SH-SY5Y (cell line): ENCODE measurements at regions not wholly inside any gene's neighbourhood (a gene's known extent, or its start where the extent isn't known, plus 50 kb on each side); places are given as distances from the start of the nearest gene placed in this dataset.
A peak's percentile ranks its signal among the peaks of the same experiment; 100 is the strongest.

ENCODE experiments used
- GATA2 ChIP-seq: IDR thresholded peaks from 2 replicates; pipeline ENCODE4 v1.6.1; 2011; ENCODE audit warnings: mild to moderate bottlenecking, low read depth, low read length
- GATA3 ChIP-seq: IDR thresholded peaks from 2 replicates; pipeline ENCODE4 v1.6.1; 2011; ENCODE audit warnings: low read depth, mild to moderate bottlenecking, low read length, moderate library complexity

- no peak for TF ChIP-seq GATA2
- TF ChIP-seq GATA3: no peak
Measured at GRCh38 chr15:31858026-31858425, 172.3 kb upstream of the CHRNA7 start.

DNA sequence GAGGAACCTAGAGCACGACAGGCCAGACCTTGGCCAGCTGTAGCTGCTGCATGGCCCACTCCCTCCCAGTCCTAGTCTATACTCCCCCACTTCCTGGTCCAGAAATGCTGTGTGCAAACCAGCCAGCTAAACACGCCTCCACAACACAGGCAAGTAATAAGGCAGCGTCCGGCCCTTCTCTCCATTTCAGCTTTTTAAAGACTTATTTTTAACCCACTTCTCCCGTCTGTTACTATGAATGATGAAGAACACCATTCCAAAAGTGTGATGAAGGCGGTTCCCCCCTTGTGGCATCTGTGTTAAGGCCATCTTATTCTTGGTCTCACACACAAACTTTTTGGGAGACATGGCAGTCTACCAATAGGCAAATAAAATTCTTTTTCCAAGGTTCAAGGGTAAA lies 164.1 kb upstream of the CHRNA7 start:
- TF ChIP-seq GATA3: no peak
- TF ChIP-seq GATA2: no peak

DNA sequence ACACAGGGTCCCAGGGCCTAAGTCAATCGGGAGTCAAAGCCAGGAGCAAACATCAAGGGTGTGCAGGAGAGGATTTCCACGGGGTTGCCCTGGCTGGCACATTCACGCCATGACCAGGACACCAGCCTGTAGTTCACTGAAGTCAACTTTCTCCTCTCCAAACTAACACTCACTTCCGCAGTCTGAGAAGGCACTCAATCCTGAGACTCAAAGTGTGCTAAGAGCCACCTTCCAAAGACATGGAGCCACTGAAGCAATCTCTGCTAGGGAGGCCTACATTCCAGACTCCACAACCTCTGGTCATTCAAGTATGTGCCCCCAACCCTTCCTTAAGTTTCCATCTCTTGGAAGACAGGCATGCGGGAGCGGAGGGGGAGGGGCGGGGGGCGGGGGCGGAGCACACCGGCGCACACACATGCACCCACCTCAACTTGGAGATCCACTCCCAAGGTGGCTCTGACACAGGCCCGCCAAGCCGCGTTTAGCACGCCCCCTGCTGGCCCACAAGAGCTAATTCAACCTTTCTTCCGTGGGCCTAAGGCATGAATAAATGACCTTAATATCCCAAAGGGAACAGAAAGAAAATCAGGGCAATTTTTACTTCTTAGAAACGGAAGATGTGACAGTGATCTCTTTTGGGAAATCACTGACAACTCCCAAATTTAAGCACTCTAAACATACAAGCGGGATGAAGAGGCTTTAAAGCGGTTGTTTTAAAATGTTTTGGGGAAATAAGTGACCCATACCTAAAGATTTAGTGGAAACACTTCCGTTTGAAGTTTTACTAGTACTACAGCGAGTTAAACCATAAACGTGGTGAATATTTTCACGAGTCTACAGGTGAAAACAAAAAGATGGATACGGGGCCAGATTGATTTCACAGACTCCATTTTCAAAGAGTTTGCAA lies 162.5 kb upstream of the CHRNA7 start:
- TF ChIP-seq GATA2 (no peak), GATA3 (no peak)

DNA sequence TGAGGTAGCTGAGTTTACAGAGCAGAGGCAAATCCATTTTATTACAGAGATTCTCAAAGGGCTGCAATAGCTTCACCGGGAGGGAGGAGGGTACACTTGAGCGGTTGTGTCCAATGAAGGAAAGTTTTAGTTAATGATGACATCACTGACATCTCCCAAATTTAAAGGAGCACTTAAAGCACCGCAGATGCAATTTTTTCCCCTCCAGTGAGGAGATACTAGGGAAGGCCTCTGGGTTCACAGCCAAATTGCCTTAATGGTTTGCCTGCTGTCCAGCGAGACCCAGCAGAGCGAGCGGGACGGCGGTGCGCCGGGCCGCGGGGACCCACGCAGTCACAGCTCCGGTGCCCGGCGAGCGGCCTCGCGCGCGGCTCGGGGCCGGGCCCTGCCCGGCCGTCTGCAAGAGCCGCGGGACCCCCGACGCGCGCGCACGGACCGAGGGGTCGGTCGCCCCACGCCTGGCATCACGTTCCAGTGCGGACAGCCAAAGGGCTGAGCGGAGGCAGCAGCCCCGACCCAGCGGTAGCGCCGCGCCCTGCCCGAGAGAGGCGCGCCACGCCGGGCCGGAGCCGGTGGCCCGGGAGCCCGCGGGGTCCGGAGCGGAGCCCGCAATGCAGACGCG lies 160.5 kb upstream of the CHRNA7 start:
- TF ChIP-seq GATA2: no peak
- no peak for TF ChIP-seq GATA3

DNA sequence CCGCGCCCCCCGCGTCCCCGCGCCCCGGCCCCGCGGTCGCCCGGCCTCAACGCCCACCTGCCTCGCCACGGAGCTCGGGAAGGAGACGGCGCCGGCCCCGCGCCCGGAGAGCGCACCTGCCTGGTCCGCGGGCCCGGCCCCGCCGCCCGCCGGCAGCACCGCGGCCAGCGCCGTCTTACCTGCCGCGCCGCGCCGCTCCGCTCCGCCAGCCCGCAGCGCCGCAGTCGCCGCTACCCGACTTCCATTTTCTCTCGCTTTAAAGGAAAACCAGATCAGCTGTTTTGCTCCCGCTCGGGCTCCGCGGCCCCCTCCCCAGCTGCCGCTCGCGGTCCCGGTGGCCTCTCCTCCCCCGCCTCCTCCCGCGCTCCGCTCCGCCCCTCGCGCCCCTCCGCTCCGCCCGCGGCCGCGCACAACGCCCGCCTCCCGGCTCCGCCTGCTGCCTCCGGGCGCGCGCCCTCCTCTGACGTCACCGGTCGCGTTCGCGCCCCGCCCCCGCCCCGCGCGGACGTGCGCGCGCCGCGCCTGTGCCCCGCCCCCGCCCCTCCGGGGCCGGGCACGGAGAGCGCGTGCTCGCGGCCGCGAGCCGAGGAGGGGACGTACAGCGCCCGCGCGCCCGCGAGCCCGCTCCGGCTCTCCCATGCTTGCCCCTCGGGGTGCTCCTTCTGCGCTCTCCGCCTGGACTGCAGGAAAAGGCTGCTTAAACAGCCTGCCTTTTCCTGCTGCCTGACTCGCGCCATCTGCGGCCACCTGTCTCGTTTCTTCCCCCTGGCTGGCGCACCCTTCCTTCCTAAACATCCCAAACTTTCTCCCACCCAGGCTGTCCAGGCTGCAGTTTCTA lies 159.8 kb upstream of the CHRNA7 start, which contains the start of gene OTUD7A:
OTUD7A (minus strand) TSS at position 346 of the 838 bp plus-strand sequence.
- no peak for TF ChIP-seq GATA2
- TF ChIP-seq GATA3: no peak

- TF ChIP-seq GATA2 (no peak), GATA3 (no peak)
Measured at GRCh38 chr15:31871166-31871886, 159.0 kb upstream of the CHRNA7 start.

DNA sequence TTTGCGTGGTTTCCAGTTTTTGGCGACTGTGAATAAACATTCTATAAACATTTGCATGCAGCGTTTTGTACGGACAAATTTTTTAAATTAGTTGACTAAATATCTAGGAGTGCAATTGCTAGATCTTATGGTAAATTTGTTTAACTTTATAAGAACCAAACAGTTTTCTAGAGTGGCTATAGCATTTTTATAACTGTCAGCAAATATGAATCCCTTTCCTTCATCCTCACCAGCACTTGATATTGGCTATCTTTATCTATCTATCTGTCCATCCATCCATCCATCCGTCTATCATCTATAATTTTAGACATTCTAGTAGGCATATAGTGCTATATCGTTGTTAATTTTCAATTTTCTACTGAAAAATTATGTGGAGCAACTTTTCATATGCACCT lies 158.4 kb upstream of the CHRNA7 start:
- TF ChIP-seq GATA3 (no peak), GATA2 (no peak)

- peak; percentile 67 for TF ChIP-seq GATA2
- no peak for TF ChIP-seq GATA3
Measured at GRCh38 chr15:31887246-31887645, 143.1 kb upstream of the CHRNA7 start.

GRCh38 chr15:31892513-31892912 lies 137.8 kb upstream of the CHRNA7 start:
- TF ChIP-seq GATA2 (no peak), GATA3 (no peak)

- TF ChIP-seq GATA2: no peak
- no peak for TF ChIP-seq GATA3
Measured at GRCh38 chr15:31893780-31894179, 136.5 kb upstream of the CHRNA7 start.

- TF ChIP-seq GATA2 (no peak), GATA3 (no peak)
Measured at GRCh38 chr15:31897746-31898145, 132.6 kb upstream of the CHRNA7 start.

DNA sequence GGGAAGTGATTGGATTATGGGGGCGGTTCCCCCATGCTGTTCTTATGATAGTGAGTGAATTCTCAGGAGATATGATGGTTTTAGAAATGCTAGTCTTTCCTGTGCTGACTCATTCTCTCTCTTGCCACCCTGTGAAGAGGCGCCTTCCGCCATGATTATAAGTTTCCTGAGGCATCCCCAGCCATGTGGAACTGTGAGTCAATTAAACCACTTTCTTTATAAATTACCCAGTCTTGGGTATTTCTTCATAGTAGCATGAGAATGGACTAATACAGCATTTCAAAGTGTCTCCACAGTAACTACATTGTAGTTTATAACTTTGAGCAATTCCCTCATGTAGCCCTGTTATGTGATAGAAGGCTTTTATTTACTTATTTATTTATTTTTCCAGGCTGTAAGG lies 128.8 kb upstream of the CHRNA7 start:
- TF ChIP-seq GATA3: no peak
- no peak for TF ChIP-seq GATA2

DNA sequence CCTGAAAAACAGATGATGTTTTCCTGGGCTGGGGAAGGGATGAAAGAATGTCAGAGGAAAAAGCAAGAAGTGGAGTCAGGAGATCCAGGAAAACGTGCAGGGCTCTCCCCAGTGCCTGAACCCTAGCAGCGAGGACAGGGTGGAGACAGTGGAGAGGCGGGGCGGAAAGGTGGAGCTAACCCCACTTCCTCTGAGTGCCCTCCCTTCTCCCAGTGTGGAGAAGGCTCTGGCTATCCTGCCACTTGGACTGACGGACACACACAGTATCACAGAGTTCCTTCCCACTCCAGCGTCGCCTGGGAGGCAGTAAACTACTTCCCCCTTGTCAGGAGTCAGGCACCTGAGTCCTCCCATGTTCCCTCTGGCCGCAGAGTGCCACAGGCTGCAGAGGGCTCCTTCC lies 125.3 kb upstream of the CHRNA7 start:
- TF ChIP-seq GATA2: no peak
- no peak for TF ChIP-seq GATA3
